GM23338 (cell line): ENCODE measurements at regions not wholly inside any gene's neighbourhood (a gene's known extent, or its start where the extent isn't known, plus 50 kb on each side); places are given as distances from the start of the nearest gene placed in this dataset.

Experiments used
- ATAC-seq: fragments of 200-7000 bp; cut with Tn5 transposase; 3 replicates; pipeline ENCODE4 v1.9.1; 2020
- DNase-seq: peaks from one replicate; pipeline ENCODE4 v3.0.0-alpha.2; 2015; ENCODE audit warnings: low spot score
- H2AFZ ChIP-seq: fragments of 200-600 bp; sonication (generic); 2 replicates; pipeline ENCODE4 v1.8.0; 2016; ENCODE audit warnings: antibody characterized with exemption, mild to moderate bottlenecking, moderate library complexity
- H3F3A ChIP-seq: fragments of 200-600 bp; sonication (generic); replicated peaks from 2 replicates; pipeline ENCODE4 v1.8.0; 2017; ENCODE audit warnings: antibody characterized with exemption, mixed run types, low read depth
- H3K27ac ChIP-seq: fragments of 200-600 bp; sonication (generic); 2 replicates; pipeline ENCODE4 v1.6.1; 2016; ENCODE audit warnings: low read depth
- H3K27me3 ChIP-seq: fragments of 200-600 bp; sonication (generic); 2 replicates; pipeline ENCODE4 v1.8.0; 2016; ENCODE audit warnings: mild to moderate bottlenecking, mixed run types, moderate library complexity; ENCODE audit not compliant: insufficient read depth
- H3K36me3 ChIP-seq: fragments of 200-600 bp; sonication (generic); 2 replicates; pipeline ENCODE4 v1.8.0; 2016; ENCODE audit warnings: mild to moderate bottlenecking; ENCODE audit not compliant: insufficient read depth
- H3K4me1 ChIP-seq: fragments of 200-600 bp; sonication (generic); 2 replicates; pipeline ENCODE4 v1.8.0; 2016; ENCODE audit warnings: mild to moderate bottlenecking, moderate library complexity; ENCODE audit not compliant: insufficient read depth
- H3K4me2 ChIP-seq: fragments of 200-600 bp; sonication (generic); 2 replicates; pipeline ENCODE4 v1.7.1; 2017; ENCODE audit warnings: mixed run types
- H3K4me3 ChIP-seq: fragments of 200-600 bp; sonication (generic); 2 replicates; pipeline ENCODE4 v1.6.1; 2016; ENCODE audit warnings: mixed run types
- H3K79me2 ChIP-seq: fragments of 200-600 bp; sonication (generic); replicated peaks from 2 replicates; pipeline ENCODE4 v1.8.0; 2017; ENCODE audit warnings: mild to moderate bottlenecking; ENCODE audit not compliant: insufficient read depth
- H3K9me2 ChIP-seq: fragments of 200-600 bp; sonication (generic); 2 replicates; pipeline ENCODE4 v1.8.0; 2017; ENCODE audit not compliant: insufficient read depth
- H4K20me1 ChIP-seq: fragments of 200-600 bp; sonication (generic); replicated peaks from 2 replicates; pipeline ENCODE4 v1.8.0; 2017; ENCODE audit warnings: mild to moderate bottlenecking; ENCODE audit not compliant: insufficient read depth
- H3K27ac Mint-ChIP-seq: 2 replicates; pipeline ENCODE4 v1.8.0; 2020; ENCODE audit warnings: inconsistent platforms, mild to moderate bottlenecking, moderate library complexity, mixed read lengths
- H3K27me3 Mint-ChIP-seq: 3 replicates; pipeline ENCODE4 v1.8.0; 2022; ENCODE audit warnings: low read depth, mild to moderate bottlenecking, moderate library complexity, mixed read lengths, inconsistent platforms; ENCODE audit not compliant: insufficient read depth, poor library complexity
- H3K36me3 Mint-ChIP-seq: 3 replicates; pipeline ENCODE4 v1.8.0; 2021; ENCODE audit warnings: low read depth, mild to moderate bottlenecking, inconsistent platforms, moderate library complexity, mixed read lengths
- H3K4me1 Mint-ChIP-seq: 3 replicates; pipeline ENCODE4 v1.8.0; 2020; ENCODE audit warnings: mild to moderate bottlenecking, inconsistent platforms, mixed read lengths
- H3K4me3 Mint-ChIP-seq: 3 replicates; pipeline ENCODE4 v1.8.0; 2021; ENCODE audit warnings: moderate library complexity, mild to moderate bottlenecking, inconsistent platforms, mixed read lengths
- H3K9me3 Mint-ChIP-seq: 3 replicates; pipeline ENCODE4 v1.8.0; 2020; ENCODE audit warnings: moderate library complexity, mild to moderate bottlenecking, inconsistent platforms, mixed read lengths
- EZH2 ChIP-seq: fragments of 200-600 bp; sonication (generic); IDR thresholded peaks from one replicate; pipeline ENCODE4 v1.8.0; 2017; ENCODE audit warnings: antibody characterized with exemption, mild to moderate bottlenecking, low read depth; ENCODE audit not compliant: unreplicated experiment
- JUNB ChIP-seq: IDR thresholded peaks from one replicate; pipeline ENCODE4 v1.6.1; 2016; ENCODE audit warnings: antibody characterized with exemption; ENCODE audit not compliant: unreplicated experiment
- NANOG ChIP-seq: IDR thresholded peaks from 2 replicates; pipeline ENCODE4 v1.6.1; 2016; ENCODE audit warnings: antibody characterized with exemption, borderline replicate concordance
- POLR2AphosphoS5 ChIP-seq: IDR thresholded peaks from 2 replicates; pipeline ENCODE4 v1.6.1; 2016; ENCODE audit warnings: antibody characterized with exemption, low read depth
- ZNF114 ChIP-seq: fragments of 250-450 bp; sonication (Bioruptor Pico); IDR thresholded peaks from 2 replicates; pipeline ENCODE4 v1.5.0; 2020; ENCODE audit warnings: mild to moderate bottlenecking, moderate library complexity
- ZNF331 ChIP-seq: fragments of 250-450 bp; sonication (Bioruptor Pico); IDR thresholded peaks from 2 replicates; pipeline ENCODE4 v1.5.0; 2020; ENCODE audit warnings: low read depth, mild to moderate bottlenecking, moderate library complexity
- TF ChIP-seq, protein P1 (sequence below), 2 experiments: fragments of 200-600 bp in 1 of 2; sonication (generic) in 1 of 2; conservative IDR thresholded peaks; 2 replicates each; pipeline versions ENCODE4 v1.5.1 to v1.6.1; 2016 to 2017; ENCODE audit warnings: antibody characterized with exemption in 2 of 2, low read depth in 2 of 2, mild to moderate bottlenecking in 2 of 2, moderate library complexity in 1 of 2
- TF ChIP-seq, protein P2 (sequence below): IDR thresholded peaks from one replicate; pipeline ENCODE4 v1.6.1; 2018; ENCODE audit warnings: antibody characterized with exemption; ENCODE audit not compliant: unreplicated experiment
- TF ChIP-seq, protein P3 (sequence below): fragments of 250-450 bp; sonication (Bioruptor Pico); IDR thresholded peaks from 2 replicates; pipeline ENCODE4 v1.5.0; 2020; ENCODE audit warnings: mild to moderate bottlenecking, moderate library complexity

DNA sequence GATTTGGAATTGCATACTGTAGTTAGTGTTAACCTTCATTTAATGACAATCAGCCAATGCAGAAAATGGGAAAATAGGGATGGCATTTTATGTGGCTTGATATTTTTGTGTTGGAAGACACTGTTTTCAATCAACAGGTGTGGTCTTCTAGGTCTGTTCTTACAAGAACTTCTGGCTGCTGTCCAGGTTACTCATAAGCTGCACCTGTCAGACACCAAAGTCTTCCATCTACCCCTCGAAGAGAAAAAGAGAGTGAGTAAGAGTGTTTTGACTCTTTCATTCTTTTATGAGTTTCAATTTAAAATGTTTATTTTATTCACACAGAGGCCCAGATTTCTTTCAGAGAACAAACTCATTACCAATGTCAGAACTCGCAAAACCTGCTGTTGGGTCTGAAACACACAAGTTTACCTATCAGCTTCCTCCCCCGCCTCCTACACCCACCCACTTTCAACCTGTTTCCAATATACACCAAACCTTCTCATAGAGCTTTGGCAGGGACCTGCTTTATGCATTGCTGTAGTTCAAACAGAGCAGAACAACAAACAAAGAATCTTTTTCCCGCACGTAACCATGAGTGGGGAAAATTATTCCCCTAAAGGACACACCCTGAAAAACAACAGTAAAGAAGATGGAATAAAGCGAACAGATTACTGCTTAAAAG, 767.7 kb upstream of the ALCAM start:
- H3K79me2 ChIP-seq, result no peaks in the 10 kb centered on the region
- Mint-ChIP-seq H3K27me3 (peaks cover 2% of the 10 kb centered on the region), H3K27ac (no peak overlapping the region), H3K9me3 (no peaks in the 10 kb centered on the region), H3K4me1 (peaks cover 4% of the 10 kb centered on the region; the same call in 1 of the 3 replicates), H3K36me3 (no peaks in the 10 kb centered on the region), H3K4me3 (no peak overlapping the region)
- H3K27me3 ChIP-seq, result no peaks in the 10 kb centered on the region
- H3F3A ChIP-seq, result no peaks in the 10 kb centered on the region
- H3K27ac ChIP-seq, result no peak overlapping the region
- ATAC-seq (no peak), DNase-seq (no peak)
- no peaks in the 10 kb centered on the region for H3K36me3 ChIP-seq
- H3K9me2 ChIP-seq, result no peaks in the 10 kb centered on the region
- no peaks in the 10 kb centered on the region for H3K4me1 ChIP-seq
- H2AFZ ChIP-seq, result no peak overlapping the region
- no peak overlapping the region for H3K4me2 ChIP-seq
- no peak for TF ChIP-seq EZH2
- no peak for TF ChIP-seq NANOG
- TF ChIP-seq, protein P1, sequence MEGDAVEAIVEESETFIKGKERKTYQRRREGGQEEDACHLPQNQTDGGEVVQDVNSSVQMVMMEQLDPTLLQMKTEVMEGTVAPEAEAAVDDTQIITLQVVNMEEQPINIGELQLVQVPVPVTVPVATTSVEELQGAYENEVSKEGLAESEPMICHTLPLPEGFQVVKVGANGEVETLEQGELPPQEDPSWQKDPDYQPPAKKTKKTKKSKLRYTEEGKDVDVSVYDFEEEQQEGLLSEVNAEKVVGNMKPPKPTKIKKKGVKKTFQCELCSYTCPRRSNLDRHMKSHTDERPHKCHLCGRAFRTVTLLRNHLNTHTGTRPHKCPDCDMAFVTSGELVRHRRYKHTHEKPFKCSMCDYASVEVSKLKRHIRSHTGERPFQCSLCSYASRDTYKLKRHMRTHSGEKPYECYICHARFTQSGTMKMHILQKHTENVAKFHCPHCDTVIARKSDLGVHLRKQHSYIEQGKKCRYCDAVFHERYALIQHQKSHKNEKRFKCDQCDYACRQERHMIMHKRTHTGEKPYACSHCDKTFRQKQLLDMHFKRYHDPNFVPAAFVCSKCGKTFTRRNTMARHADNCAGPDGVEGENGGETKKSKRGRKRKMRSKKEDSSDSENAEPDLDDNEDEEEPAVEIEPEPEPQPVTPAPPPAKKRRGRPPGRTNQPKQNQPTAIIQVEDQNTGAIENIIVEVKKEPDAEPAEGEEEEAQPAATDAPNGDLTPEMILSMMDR (conservative IDR thresholded peaks at IDR 0.05; ENCODE audit: low read depth in 2 of 2), result no peak
- TF ChIP-seq JUNB, result no peak
- no peaks in the 10 kb centered on the region for H4K20me1 ChIP-seq
- no peak overlapping the region for H3K4me3 ChIP-seq

- Histone ChIP-seq H3K4me2 (no peak overlapping the region), H3K36me3 (no peaks in the 10 kb centered on the region), H3K27ac (no peak overlapping the region), H3K4me3 (no peak overlapping the region), H3F3A (no peaks in the 10 kb centered on the region), H4K20me1 (no peaks in the 10 kb centered on the region), H3K9me2 (0 out of 2 replicates have a peak, but pooled peaks cover 3% of the 10 kb centered on the region), H3K4me1 (no peaks in the 10 kb centered on the region), H2AFZ (no peak overlapping the region), H3K79me2 (no peaks in the 10 kb centered on the region), H3K27me3 (no peaks in the 10 kb centered on the region)
- H3K27ac Mint-ChIP-seq, result no peak overlapping the region
- no peak overlapping the region for H3K4me3 Mint-ChIP-seq
- H3K9me3 Mint-ChIP-seq, result no peaks in the 10 kb centered on the region; the same call in 2 of the 3 replicates
- ATAC-seq, result peak; percentile 77
- H3K4me1 Mint-ChIP-seq, result no peaks in the 10 kb centered on the region
- H3K36me3 Mint-ChIP-seq, result no peaks in the 10 kb centered on the region
- peak; percentile 50 for DNase-seq
- no peaks in the 10 kb centered on the region for H3K27me3 Mint-ChIP-seq
- TF ChIP-seq ZNF331 (CRISPR knock-in tag) (no peak), ZNF114 (no peak), EZH2 (no peak), POLR2AphosphoS5 (no peak)
- TF ChIP-seq, protein P2, sequence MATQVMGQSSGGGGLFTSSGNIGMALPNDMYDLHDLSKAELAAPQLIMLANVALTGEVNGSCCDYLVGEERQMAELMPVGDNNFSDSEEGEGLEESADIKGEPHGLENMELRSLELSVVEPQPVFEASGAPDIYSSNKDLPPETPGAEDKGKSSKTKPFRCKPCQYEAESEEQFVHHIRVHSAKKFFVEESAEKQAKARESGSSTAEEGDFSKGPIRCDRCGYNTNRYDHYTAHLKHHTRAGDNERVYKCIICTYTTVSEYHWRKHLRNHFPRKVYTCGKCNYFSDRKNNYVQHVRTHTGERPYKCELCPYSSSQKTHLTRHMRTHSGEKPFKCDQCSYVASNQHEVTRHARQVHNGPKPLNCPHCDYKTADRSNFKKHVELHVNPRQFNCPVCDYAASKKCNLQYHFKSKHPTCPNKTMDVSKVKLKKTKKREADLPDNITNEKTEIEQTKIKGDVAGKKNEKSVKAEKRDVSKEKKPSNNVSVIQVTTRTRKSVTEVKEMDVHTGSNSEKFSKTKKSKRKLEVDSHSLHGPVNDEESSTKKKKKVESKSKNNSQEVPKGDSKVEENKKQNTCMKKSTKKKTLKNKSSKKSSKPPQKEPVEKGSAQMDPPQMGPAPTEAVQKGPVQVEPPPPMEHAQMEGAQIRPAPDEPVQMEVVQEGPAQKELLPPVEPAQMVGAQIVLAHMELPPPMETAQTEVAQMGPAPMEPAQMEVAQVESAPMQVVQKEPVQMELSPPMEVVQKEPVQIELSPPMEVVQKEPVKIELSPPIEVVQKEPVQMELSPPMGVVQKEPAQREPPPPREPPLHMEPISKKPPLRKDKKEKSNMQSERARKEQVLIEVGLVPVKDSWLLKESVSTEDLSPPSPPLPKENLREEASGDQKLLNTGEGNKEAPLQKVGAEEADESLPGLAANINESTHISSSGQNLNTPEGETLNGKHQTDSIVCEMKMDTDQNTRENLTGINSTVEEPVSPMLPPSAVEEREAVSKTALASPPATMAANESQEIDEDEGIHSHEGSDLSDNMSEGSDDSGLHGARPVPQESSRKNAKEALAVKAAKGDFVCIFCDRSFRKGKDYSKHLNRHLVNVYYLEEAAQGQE, result no peak
- TF ChIP-seq, protein P3, sequence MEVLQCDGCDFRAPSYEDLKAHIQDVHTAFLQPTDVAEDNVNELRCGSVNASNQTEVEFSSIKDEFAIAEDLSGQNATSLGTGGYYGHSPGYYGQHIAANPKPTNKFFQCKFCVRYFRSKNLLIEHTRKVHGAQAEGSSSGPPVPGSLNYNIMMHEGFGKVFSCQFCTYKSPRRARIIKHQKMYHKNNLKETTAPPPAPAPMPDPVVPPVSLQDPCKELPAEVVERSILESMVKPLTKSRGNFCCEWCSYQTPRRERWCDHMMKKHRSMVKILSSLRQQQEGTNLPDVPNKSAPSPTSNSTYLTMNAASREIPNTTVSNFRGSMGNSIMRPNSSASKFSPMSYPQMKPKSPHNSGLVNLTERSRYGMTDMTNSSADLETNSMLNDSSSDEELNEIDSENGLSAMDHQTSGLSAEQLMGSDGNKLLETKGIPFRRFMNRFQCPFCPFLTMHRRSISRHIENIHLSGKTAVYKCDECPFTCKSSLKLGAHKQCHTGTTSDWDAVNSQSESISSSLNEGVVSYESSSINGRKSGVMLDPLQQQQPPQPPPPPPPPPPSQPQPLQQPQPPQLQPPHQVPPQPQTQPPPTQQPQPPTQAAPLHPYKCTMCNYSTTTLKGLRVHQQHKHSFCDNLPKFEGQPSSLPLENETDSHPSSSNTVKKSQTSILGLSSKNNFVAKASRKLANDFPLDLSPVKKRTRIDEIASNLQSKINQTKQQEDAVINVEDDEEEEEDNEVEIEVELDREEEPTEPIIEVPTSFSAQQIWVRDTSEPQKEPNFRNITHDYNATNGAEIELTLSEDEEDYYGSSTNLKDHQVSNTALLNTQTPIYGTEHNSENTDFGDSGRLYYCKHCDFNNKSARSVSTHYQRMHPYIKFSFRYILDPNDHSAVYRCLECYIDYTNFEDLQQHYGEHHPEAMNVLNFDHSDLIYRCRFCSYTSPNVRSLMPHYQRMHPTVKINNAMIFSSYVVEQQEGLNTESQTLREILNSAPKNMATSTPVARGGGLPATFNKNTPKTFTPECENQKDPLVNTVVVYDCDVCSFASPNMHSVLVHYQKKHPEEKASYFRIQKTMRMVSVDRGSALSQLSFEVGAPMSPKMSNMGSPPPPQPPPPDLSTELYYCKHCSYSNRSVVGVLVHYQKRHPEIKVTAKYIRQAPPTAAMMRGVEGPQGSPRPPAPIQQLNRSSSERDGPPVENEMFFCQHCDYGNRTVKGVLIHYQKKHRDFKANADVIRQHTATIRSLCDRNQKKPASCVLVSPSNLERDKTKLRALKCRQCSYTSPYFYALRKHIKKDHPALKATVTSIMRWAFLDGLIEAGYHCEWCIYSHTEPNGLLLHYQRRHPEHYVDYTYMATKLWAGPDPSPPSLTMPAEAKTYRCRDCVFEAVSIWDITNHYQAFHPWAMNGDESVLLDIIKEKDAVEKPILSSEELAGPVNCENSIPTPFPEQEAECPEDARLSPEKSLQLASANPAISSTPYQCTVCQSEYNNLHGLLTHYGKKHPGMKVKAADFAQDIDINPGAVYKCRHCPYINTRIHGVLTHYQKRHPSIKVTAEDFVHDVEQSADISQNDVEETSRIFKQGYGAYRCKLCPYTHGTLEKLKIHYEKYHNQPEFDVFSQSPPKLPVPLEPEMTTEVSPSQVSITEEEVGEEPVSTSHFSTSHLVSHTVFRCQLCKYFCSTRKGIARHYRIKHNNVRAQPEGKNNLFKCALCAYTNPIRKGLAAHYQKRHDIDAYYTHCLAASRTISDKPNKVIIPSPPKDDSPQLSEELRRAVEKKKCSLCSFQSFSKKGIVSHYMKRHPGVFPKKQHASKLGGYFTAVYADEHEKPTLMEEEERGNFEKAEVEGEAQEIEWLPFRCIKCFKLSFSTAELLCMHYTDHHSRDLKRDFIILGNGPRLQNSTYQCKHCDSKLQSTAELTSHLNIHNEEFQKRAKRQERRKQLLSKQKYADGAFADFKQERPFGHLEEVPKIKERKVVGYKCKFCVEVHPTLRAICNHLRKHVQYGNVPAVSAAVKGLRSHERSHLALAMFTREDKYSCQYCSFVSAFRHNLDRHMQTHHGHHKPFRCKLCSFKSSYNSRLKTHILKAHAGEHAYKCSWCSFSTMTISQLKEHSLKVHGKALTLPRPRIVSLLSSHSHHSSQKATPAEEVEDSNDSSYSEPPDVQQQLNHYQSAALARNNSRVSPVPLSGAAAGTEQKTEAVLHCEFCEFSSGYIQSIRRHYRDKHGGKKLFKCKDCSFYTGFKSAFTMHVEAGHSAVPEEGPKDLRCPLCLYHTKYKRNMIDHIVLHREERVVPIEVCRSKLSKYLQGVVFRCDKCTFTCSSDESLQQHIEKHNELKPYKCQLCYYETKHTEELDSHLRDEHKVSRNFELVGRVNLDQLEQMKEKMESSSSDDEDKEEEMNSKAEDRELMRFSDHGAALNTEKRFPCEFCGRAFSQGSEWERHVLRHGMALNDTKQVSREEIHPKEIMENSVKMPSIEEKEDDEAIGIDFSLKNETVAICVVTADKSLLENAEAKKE (CRISPR knock-in tag), result no peak
These were observed 762.2 kb upstream of the ALCAM start for GRCh38 chr3:104604326-104605010.
